Breast epithelium (tissue), 3 donors: ENCODE measurements at regions not wholly inside any gene's neighbourhood (a gene's known extent, or its start where the extent isn't known, plus 50 kb on each side); places are given as distances from the start of the nearest gene placed in this dataset.

ENCODE experiments used
- CTCF ChIP-seq, 3 donors: fragments of 450-650 bp; IDR thresholded peaks; one replicate each; pipeline ENCODE4 v1.5.1; 2016 to 2017; ENCODE audit warnings: antibody characterized with exemption in 3 of 3, mild to moderate bottlenecking in 3 of 3, moderate library complexity in 3 of 3
- POLR2A ChIP-seq: fragments of 450-650 bp; IDR thresholded peaks from one replicate; pipeline ENCODE4 v1.6.1; 2016; ENCODE audit warnings: antibody characterized with exemption, mild to moderate bottlenecking, moderate library complexity

GRCh38 chr3:103965764-103966163 lies 1400.9 kb upstream of the ALCAM start:
- no peak for TF ChIP-seq CTCF (IDR thresholded peaks at IDR 0.05)
- TF ChIP-seq POLR2A: no peak
